GM12892 (cell line): ENCODE measurements at regions not wholly inside any gene's neighbourhood (a gene's known extent, or its start where the extent isn't known, plus 50 kb on each side); places are given as distances from the start of the nearest gene placed in this dataset.

Experiments used
- POLR2A ChIP-seq: IDR thresholded peaks from 2 replicates; pipeline ENCODE4 v1.6.1; 2011; ENCODE audit warnings: low read depth, low read length, control low read depth
- POLR2AphosphoS5 ChIP-seq: IDR thresholded peaks from 2 replicates; pipeline ENCODE4 v1.6.1; 2011; ENCODE audit warnings: low read depth, low read length, control low read depth
- TAF1 ChIP-seq: IDR thresholded peaks from 2 replicates; pipeline ENCODE4 v1.6.1; 2011; ENCODE audit warnings: low read depth, mild to moderate bottlenecking, control low read depth, low read length, borderline replicate concordance

DNA sequence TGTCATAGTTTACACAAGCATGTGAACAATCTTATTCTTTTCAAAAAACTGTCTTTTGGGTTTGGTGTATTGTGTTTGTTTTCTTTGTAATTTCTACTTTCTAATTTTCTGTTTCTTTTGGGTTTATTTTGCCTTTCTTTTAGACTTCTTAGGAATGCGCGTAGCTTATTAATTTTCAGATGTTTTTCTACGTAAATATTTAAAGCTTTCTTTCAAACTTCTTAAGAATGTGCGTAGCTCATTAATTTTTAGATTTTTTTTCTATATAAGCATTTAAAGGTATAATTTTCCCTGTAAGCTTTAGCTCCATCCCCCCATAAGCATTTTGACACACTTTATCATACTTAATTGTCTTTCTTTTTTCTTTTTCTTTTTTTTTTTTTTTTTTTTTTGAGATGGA lies 55.2 kb downstream of the RAD54L2 start:
- no peak for TF ChIP-seq TAF1
- no peak for TF ChIP-seq POLR2A
- no peak for TF ChIP-seq POLR2AphosphoS5
